ENCODE measurements at regions not wholly inside any gene's neighbourhood (a gene's known extent, or its start where the extent isn't known, plus 50 kb on each side); places are given as distances from the start of the nearest gene placed in this dataset.

- TF ChIP-seq REST (IDR thresholded peaks at IDR 0.05; ENCODE audit: low read depth, low read length) (no peak), FOXJ3 (CRISPR knock-in tag; IDR thresholded peaks at IDR 0.05) (no peak), RCOR1 (IDR thresholded peaks at IDR 0.05; ENCODE audit: low read length) (no peak), TEAD4 (IDR thresholded peaks at IDR 0.05; ENCODE audit: borderline replicate concordance, insufficient read depth) (no peak)
Measured at GRCh38 chr6:16982807-16983206, 119.0 kb upstream of the STMND1 start (continued).

- H3K4me1 ChIP-seq (ENCODE audit: control insufficient read depth in 1 of 2, insufficient read depth in 2 of 2, low read depth in 1 of 2, low read length in 1 of 2) = 0 out of 4 replicates have a peak, but pooled peaks cover 0 to 4% of the 10 kb centered on the region in 2 experiments
- no peaks in the 10 kb centered on the region for H3K9me3 ChIP-seq
- 65% methylated on average over 7 of the region's 7 CpGs for WGBS (ENCODE audit: low lambda C conversion rate)
- no peaks in the 10 kb centered on the region for H3K79me2 ChIP-seq (ENCODE audit: insufficient read depth)
- H3K4me3 ChIP-seq (ENCODE audit: low read depth in 2 of 2, low read length in 1 of 2) = no peak overlapping the region
- H3K9ac ChIP-seq = no peak overlapping the region
- no peak overlapping the region for H3K4me2 ChIP-seq
- H3K27me3 ChIP-seq (ENCODE audit: insufficient read depth) = no peaks in the 10 kb centered on the region
- H3K9me2 ChIP-seq = no peaks in the 10 kb centered on the region
- ChIA-PET CTCF (interaction anchor here (3.5 kb wide), 1 partner anchor 15 kb away, joined by 17 read pairs; no protein-coding TSS in a partner anchor), POLR2A (no interaction called here)
- H3K36me3 ChIP-seq (replicated peaks in 1 of 2; ENCODE audit: control insufficient read depth in 1 of 2, insufficient read depth in 2 of 2, low read length in 1 of 2) = no peaks in the 10 kb centered on the region
- H3F3A ChIP-seq (replicated peaks; ENCODE audit: insufficient read depth) = peaks cover 15% of the 10 kb centered on the region
- H3K27ac ChIP-seq (ENCODE audit: low read depth in 2 of 2, low read length in 1 of 2) = no peak overlapping the region
- H4K20me1 ChIP-seq (ENCODE audit: insufficient read depth) = no peaks in the 10 kb centered on the region
- H2AFZ ChIP-seq (ENCODE audit: low read depth) = no peak overlapping the region
- DNase-seq = no peak
- no peak for TF ChIP-seq CHD2 (IDR thresholded peaks at IDR 0.05; ENCODE audit: low read length, partially characterized antibody)
- no peak for TF ChIP-seq IRF3 (IDR thresholded peaks at IDR 0.05; ENCODE audit: low read depth, low read length)
- no peak for TF ChIP-seq PBX3 (IDR thresholded peaks at IDR 0.05)
- no peak for TF ChIP-seq RCOR1 (IDR thresholded peaks at IDR 0.05; ENCODE audit: low read length)
- no peak for TF ChIP-seq REST (IDR thresholded peaks at IDR 0.05; ENCODE audit: low read depth, low read length)
- no peak for TF ChIP-seq FOSL2 (IDR thresholded peaks at IDR 0.05; ENCODE audit: borderline replicate concordance, low read depth)
- TF ChIP-seq USF1 (IDR thresholded peaks at IDR 0.05; ENCODE audit: borderline replicate concordance, low read depth) = no peak
- no peak for TF ChIP-seq SIN3A (IDR thresholded peaks at IDR 0.05; ENCODE audit: borderline replicate concordance, low read depth, low read length)
- no peak for TF ChIP-seq CTCF (IDR thresholded peaks at IDR 0.05)
- no peak for TF ChIP-seq NRF1 (IDR thresholded peaks at IDR 0.05; ENCODE audit: low read depth, low read length)
- no peak for TF ChIP-seq RFX5 (IDR thresholded peaks at IDR 0.05; ENCODE audit: low read length)
- no peak for TF ChIP-seq YY1 (IDR thresholded peaks at IDR 0.05; ENCODE audit: low read depth)
- no peak for TF ChIP-seq EZH2phosphoT487 (IDR thresholded peaks at IDR 0.05; ENCODE audit: borderline replicate concordance, low read depth)
- TF ChIP-seq MXI1 (IDR thresholded peaks at IDR 0.05; ENCODE audit: low read depth, low read length) = no peak
- TF ChIP-seq GABPA (IDR thresholded peaks at IDR 0.05; ENCODE audit: low read depth) = no peak
Measured at GRCh38 chr6:16979677-16980370, 122.0 kb upstream of the STMND1 start.
